ENCODE measurements at regions not wholly inside any gene's neighbourhood (a gene's known extent, or its start where the extent isn't known, plus 50 kb on each side); places are given as distances from the start of the nearest gene placed in this dataset.
A peak's percentile ranks its signal among the peaks of the same experiment; 100 is the strongest.

DNA sequence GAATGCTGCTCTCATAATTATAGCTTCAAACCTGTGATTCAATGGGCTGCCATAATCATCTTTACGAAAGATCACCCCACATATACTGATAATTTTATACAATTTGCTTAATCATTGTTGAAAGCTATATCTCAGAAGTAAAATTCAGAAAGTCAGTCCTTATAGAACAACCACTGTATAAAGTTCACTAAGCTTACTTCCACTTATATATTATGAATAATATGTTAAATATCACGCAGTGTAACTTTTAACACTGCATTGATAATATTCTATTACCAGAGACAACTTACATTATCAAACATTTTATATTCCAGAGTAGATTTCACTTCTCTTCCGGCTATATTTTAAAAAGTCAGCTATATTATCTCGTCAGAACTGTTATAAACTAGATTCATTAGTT, 550.1 kb upstream of the PCDH20 start:
- Histone ChIP-seq H3K79me2 (ENCODE audit: control insufficient read depth, low read length) (no peaks in the 10 kb centered on the region), H3K4me3 (ENCODE audit: low read length) (no peak overlapping the region), H3K4me1 (ENCODE audit: control insufficient read depth, low read length) (no peaks in the 10 kb centered on the region), H3K36me3 (ENCODE audit: control insufficient read depth, low read length) (no peaks in the 10 kb centered on the region), H3F3A (ENCODE audit: control insufficient read depth, insufficient read depth) (no peaks in the 10 kb centered on the region), H3K27ac (ENCODE audit: low read depth, low read length) (no peak overlapping the region), H3K9me2 (replicated peaks; ENCODE audit: control insufficient read depth, low read length) (no peaks in the 10 kb centered on the region), H3K27me3 (ENCODE audit: control insufficient read depth, low read length) (no peaks in the 10 kb centered on the region), H4K20me1 (ENCODE audit: control insufficient read depth, insufficient read depth, low read depth, low read length) (no peaks in the 10 kb centered on the region), H3K4me2 (ENCODE audit: low read length) (no peak overlapping the region), H3K9me3 (ENCODE audit: control insufficient read depth, insufficient read depth, low read length) (no peaks in the 10 kb centered on the region)
- TF ChIP-seq, protein P1, sequence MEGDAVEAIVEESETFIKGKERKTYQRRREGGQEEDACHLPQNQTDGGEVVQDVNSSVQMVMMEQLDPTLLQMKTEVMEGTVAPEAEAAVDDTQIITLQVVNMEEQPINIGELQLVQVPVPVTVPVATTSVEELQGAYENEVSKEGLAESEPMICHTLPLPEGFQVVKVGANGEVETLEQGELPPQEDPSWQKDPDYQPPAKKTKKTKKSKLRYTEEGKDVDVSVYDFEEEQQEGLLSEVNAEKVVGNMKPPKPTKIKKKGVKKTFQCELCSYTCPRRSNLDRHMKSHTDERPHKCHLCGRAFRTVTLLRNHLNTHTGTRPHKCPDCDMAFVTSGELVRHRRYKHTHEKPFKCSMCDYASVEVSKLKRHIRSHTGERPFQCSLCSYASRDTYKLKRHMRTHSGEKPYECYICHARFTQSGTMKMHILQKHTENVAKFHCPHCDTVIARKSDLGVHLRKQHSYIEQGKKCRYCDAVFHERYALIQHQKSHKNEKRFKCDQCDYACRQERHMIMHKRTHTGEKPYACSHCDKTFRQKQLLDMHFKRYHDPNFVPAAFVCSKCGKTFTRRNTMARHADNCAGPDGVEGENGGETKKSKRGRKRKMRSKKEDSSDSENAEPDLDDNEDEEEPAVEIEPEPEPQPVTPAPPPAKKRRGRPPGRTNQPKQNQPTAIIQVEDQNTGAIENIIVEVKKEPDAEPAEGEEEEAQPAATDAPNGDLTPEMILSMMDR (IDR thresholded peaks at IDR 0.05; ENCODE audit: low read depth, low read length, poor library complexity, severe bottlenecking) = no peak
- TF ChIP-seq EZH2phosphoT487 (IDR thresholded peaks at IDR 0.05; ENCODE audit: borderline replicate concordance, low read length) = no peak

DNA sequence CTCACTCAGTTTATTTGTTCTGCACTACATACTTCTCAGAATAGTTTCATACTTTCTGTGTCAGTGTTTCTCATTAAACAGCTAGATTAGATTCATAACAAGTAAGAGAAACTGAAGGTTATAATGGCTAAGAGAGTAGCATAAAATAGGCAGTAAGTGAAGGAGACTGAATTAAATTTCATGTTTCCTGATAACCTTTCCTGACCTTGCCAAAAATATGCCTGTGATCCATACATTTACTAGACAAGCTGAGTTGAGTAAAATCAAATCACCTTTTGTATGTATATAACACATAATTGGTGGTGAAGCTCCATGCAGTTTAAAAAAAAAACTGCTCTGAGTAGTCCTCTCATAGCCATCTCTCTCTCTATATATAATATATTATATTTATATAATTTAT, 545.3 kb upstream of the PCDH20 start:
- H3K27me3 ChIP-seq (ENCODE audit: control insufficient read depth, low read length) = no peaks in the 10 kb centered on the region
- no peaks in the 10 kb centered on the region for H3K79me2 ChIP-seq (ENCODE audit: control insufficient read depth, low read length)
- no peaks in the 10 kb centered on the region for H3K36me3 ChIP-seq (ENCODE audit: control insufficient read depth, low read length)
- H3K27ac ChIP-seq (ENCODE audit: low read depth, low read length) = no peak overlapping the region
- TF ChIP-seq, protein P1 (IDR thresholded peaks at IDR 0.05; ENCODE audit: low read depth, low read length, poor library complexity, severe bottlenecking) = no peak
- TF ChIP-seq EZH2phosphoT487 (IDR thresholded peaks at IDR 0.05; ENCODE audit: borderline replicate concordance, low read length) = no peak
- no peaks in the 10 kb centered on the region for H3K4me1 ChIP-seq (ENCODE audit: control insufficient read depth, low read length)
- no peaks in the 10 kb centered on the region for H3K9me2 ChIP-seq (replicated peaks; ENCODE audit: control insufficient read depth, low read length)
- H3K4me3 ChIP-seq (ENCODE audit: low read length) = no peak overlapping the region
- H3F3A ChIP-seq (ENCODE audit: control insufficient read depth, insufficient read depth) = no peaks in the 10 kb centered on the region
- H4K20me1 ChIP-seq (ENCODE audit: control insufficient read depth, insufficient read depth, low read depth, low read length) = no peaks in the 10 kb centered on the region
- no peak overlapping the region for H3K4me2 ChIP-seq (ENCODE audit: low read length)
- no peaks in the 10 kb centered on the region for H3K9me3 ChIP-seq (ENCODE audit: control insufficient read depth, insufficient read depth, low read length)

DNA sequence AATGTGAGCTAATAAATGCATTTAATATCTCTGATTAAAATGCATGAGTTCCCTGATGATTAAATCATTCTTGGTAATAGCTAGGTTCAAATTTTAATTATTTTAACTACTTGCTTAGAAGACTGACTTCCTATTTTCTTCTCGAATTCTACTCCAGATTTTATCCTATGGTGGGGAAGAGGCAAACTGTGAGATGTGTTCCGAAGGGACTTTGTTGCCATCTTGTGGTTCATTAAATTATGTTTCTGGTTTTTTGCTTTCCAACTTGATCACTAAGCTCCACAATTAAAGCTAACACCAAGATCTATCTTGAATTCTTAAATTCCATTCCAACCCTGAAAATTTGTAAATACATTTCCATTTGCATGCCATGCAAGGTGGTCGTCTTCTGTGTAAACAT, 538.4 kb upstream of the PCDH20 start:
- Histone ChIP-seq H3K27me3 (ENCODE audit: control insufficient read depth, low read length) (no peaks in the 10 kb centered on the region), H3K79me2 (ENCODE audit: control insufficient read depth, low read length) (no peaks in the 10 kb centered on the region), H3K9me2 (replicated peaks; ENCODE audit: control insufficient read depth, low read length) (no peaks in the 10 kb centered on the region), H3K4me3 (ENCODE audit: low read length) (no peak overlapping the region), H3K36me3 (ENCODE audit: control insufficient read depth, low read length) (no peaks in the 10 kb centered on the region), H3K27ac (ENCODE audit: low read depth, low read length) (no peak overlapping the region), H3K4me1 (ENCODE audit: control insufficient read depth, low read length) (no peaks in the 10 kb centered on the region), H3F3A (ENCODE audit: control insufficient read depth, insufficient read depth) (no peaks in the 10 kb centered on the region), H3K9me3 (ENCODE audit: control insufficient read depth, insufficient read depth, low read length) (no peaks in the 10 kb centered on the region), H4K20me1 (ENCODE audit: control insufficient read depth, insufficient read depth, low read depth, low read length) (no peaks in the 10 kb centered on the region), H3K4me2 (ENCODE audit: low read length) (no peak overlapping the region)
- TF ChIP-seq, protein P1 (IDR thresholded peaks at IDR 0.05; ENCODE audit: low read depth, low read length, poor library complexity, severe bottlenecking) = peak; percentile 27
- no peak for TF ChIP-seq EZH2phosphoT487 (IDR thresholded peaks at IDR 0.05; ENCODE audit: borderline replicate concordance, low read length)

DNA sequence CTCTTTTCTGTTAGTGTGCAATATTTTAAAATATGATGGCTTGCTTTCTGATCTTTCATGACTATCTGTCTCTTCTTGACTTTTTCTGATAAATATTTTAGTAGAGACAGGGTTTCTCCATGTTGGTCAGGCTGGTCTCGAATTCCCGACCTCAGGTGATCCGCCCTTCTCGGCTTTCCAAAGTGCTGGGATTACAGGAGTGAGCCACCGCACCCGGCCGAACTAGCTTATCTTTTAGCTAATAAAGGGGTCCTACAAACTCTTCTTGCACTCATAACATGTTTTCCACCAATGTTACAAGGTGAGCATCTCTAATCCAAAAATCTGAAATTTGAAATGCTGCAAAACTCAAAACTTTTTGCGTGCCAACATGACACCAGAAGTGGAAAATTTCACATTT, 535.2 kb upstream of the PCDH20 start:
- H3K4me3 ChIP-seq (ENCODE audit: low read length) = no peak overlapping the region
- no peaks in the 10 kb centered on the region for H3K36me3 ChIP-seq (ENCODE audit: control insufficient read depth, low read length)
- H3K27ac ChIP-seq (ENCODE audit: low read depth, low read length) = no peak overlapping the region
- no peaks in the 10 kb centered on the region for H3K9me2 ChIP-seq (replicated peaks; ENCODE audit: control insufficient read depth, low read length)
- no peak overlapping the region for H3K4me2 ChIP-seq (ENCODE audit: low read length)
- H3K27me3 ChIP-seq (ENCODE audit: control insufficient read depth, low read length) = no peaks in the 10 kb centered on the region
- no peaks in the 10 kb centered on the region for H3K79me2 ChIP-seq (ENCODE audit: control insufficient read depth, low read length)
- no peaks in the 10 kb centered on the region for H3K9me3 ChIP-seq (ENCODE audit: control insufficient read depth, insufficient read depth, low read length)
- no peaks in the 10 kb centered on the region for H4K20me1 ChIP-seq (ENCODE audit: control insufficient read depth, insufficient read depth, low read depth, low read length)
- no peaks in the 10 kb centered on the region for H3F3A ChIP-seq (ENCODE audit: control insufficient read depth, insufficient read depth)
- TF ChIP-seq, protein P1 (IDR thresholded peaks at IDR 0.05; ENCODE audit: low read depth, low read length, poor library complexity, severe bottlenecking) = no peak
- no peak for TF ChIP-seq EZH2phosphoT487 (IDR thresholded peaks at IDR 0.05; ENCODE audit: borderline replicate concordance, low read length)
- H3K4me1 ChIP-seq (ENCODE audit: control insufficient read depth, low read length) = no peaks in the 10 kb centered on the region
